ENCODE measurements at regions not wholly inside any gene's neighbourhood (a gene's known extent, or its start where the extent isn't known, plus 50 kb on each side); places are given as distances from the start of the nearest gene placed in this dataset.

GRCh38 chr1:216833509-216833908 lies 110.3 kb upstream of the ESRRG start:
- H3K4me1 Mint-ChIP-seq (ENCODE audit: unreplicated experiment) = no peaks in the 10 kb centered on the region
- no peaks in the 10 kb centered on the region for H3K27me3 Mint-ChIP-seq (ENCODE audit: unreplicated experiment)
- no peak for DNase-seq (ENCODE audit: extremely low spot score, unreplicated experiment)
- no peaks in the 10 kb centered on the region for H3K9me3 Mint-ChIP-seq (ENCODE audit: unreplicated experiment)
- H3K27ac Mint-ChIP-seq (ENCODE audit: unreplicated experiment) = no peak overlapping the region
- no peaks in the 10 kb centered on the region for H3K36me3 Mint-ChIP-seq (ENCODE audit: unreplicated experiment)
- H3K4me3 Mint-ChIP-seq (ENCODE audit: unreplicated experiment) = no peak overlapping the region
- TF ChIP-seq, protein P1, sequence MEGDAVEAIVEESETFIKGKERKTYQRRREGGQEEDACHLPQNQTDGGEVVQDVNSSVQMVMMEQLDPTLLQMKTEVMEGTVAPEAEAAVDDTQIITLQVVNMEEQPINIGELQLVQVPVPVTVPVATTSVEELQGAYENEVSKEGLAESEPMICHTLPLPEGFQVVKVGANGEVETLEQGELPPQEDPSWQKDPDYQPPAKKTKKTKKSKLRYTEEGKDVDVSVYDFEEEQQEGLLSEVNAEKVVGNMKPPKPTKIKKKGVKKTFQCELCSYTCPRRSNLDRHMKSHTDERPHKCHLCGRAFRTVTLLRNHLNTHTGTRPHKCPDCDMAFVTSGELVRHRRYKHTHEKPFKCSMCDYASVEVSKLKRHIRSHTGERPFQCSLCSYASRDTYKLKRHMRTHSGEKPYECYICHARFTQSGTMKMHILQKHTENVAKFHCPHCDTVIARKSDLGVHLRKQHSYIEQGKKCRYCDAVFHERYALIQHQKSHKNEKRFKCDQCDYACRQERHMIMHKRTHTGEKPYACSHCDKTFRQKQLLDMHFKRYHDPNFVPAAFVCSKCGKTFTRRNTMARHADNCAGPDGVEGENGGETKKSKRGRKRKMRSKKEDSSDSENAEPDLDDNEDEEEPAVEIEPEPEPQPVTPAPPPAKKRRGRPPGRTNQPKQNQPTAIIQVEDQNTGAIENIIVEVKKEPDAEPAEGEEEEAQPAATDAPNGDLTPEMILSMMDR (IDR thresholded peaks at IDR 0.05) = no peak

- DNase-seq (ENCODE audit: extremely low spot score, unreplicated experiment) = no peak
- TF ChIP-seq, protein P1 (IDR thresholded peaks at IDR 0.05) = no peak
- H3K27me3 Mint-ChIP-seq (ENCODE audit: unreplicated experiment) = no peaks in the 10 kb centered on the region
- no peaks in the 10 kb centered on the region for H3K36me3 Mint-ChIP-seq (ENCODE audit: unreplicated experiment)
- no peak overlapping the region for H3K4me3 Mint-ChIP-seq (ENCODE audit: unreplicated experiment)
- no peak overlapping the region for H3K27ac Mint-ChIP-seq (ENCODE audit: unreplicated experiment)
- no peaks in the 10 kb centered on the region for H3K9me3 Mint-ChIP-seq (ENCODE audit: unreplicated experiment)
- H3K4me1 Mint-ChIP-seq (ENCODE audit: unreplicated experiment) = no peaks in the 10 kb centered on the region
Measured at GRCh38 chr1:216832192-216832591, 109.0 kb upstream of the ESRRG start.

- no peaks in the 10 kb centered on the region for H3K4me1 Mint-ChIP-seq (ENCODE audit: unreplicated experiment)
Measured at GRCh38 chr1:216830424-216831210, 107.4 kb upstream of the ESRRG start.

GRCh38 chr1:216827251-216827650 lies 104.0 kb upstream of the ESRRG start:
- H3K4me1 Mint-ChIP-seq (ENCODE audit: unreplicated experiment) = no peaks in the 10 kb centered on the region
- H3K27me3 Mint-ChIP-seq (ENCODE audit: unreplicated experiment) = no peaks in the 10 kb centered on the region
- no peaks in the 10 kb centered on the region for H3K36me3 Mint-ChIP-seq (ENCODE audit: unreplicated experiment)
- no peaks in the 10 kb centered on the region for H3K9me3 Mint-ChIP-seq (ENCODE audit: unreplicated experiment)
- TF ChIP-seq, protein P1 (IDR thresholded peaks at IDR 0.05) = no peak
- no peak overlapping the region for H3K27ac Mint-ChIP-seq (ENCODE audit: unreplicated experiment)
- H3K4me3 Mint-ChIP-seq (ENCODE audit: unreplicated experiment) = no peak overlapping the region
- no peak for DNase-seq (ENCODE audit: extremely low spot score, unreplicated experiment)

More at GRCh38 chr1:216830424-216831210, 107.4 kb upstream of the ESRRG start:
- no peak for DNase-seq (ENCODE audit: extremely low spot score, unreplicated experiment)
- TF ChIP-seq, protein P1 (IDR thresholded peaks at IDR 0.05) = no peak
- H3K9me3 Mint-ChIP-seq (ENCODE audit: unreplicated experiment) = no peaks in the 10 kb centered on the region
- no peak overlapping the region for H3K27ac Mint-ChIP-seq (ENCODE audit: unreplicated experiment)
- H3K36me3 Mint-ChIP-seq (ENCODE audit: unreplicated experiment) = no peaks in the 10 kb centered on the region
- H3K27me3 Mint-ChIP-seq (ENCODE audit: unreplicated experiment) = no peaks in the 10 kb centered on the region
- H3K4me3 Mint-ChIP-seq (ENCODE audit: unreplicated experiment) = no peak overlapping the region

GRCh38 chr1:216826646-216827045 lies 103.4 kb upstream of the ESRRG start:
- no peak overlapping the region for H3K27ac Mint-ChIP-seq (ENCODE audit: unreplicated experiment)
- H3K4me1 Mint-ChIP-seq (ENCODE audit: unreplicated experiment) = no peaks in the 10 kb centered on the region
- TF ChIP-seq, protein P1 (IDR thresholded peaks at IDR 0.05) = no peak
- no peak overlapping the region for H3K4me3 Mint-ChIP-seq (ENCODE audit: unreplicated experiment)
- no peaks in the 10 kb centered on the region for H3K36me3 Mint-ChIP-seq (ENCODE audit: unreplicated experiment)
- H3K27me3 Mint-ChIP-seq (ENCODE audit: unreplicated experiment) = no peaks in the 10 kb centered on the region
- no peaks in the 10 kb centered on the region for H3K9me3 Mint-ChIP-seq (ENCODE audit: unreplicated experiment)
- DNase-seq (ENCODE audit: extremely low spot score, unreplicated experiment) = no peak

Measured in osteocyte (in vitro differentiated cells).